HepG2 (cell line): ENCODE measurements at regions not wholly inside any gene's neighbourhood (a gene's known extent, or its start where the extent isn't known, plus 50 kb on each side); places are given as distances from the start of the nearest gene placed in this dataset.
A peak's percentile ranks its signal among the peaks of the same experiment; 100 is the strongest.
"Not testable (repeated sequence)": the region's sequence is repeated elsewhere in the genome, so short reads cannot be mapped to it uniquely, and the experiment has no call there.

Source experiments
- ATAC-seq: fragments of 200-7000 bp; cut with Tn5 transposase; 3 replicates; pipeline ENCODE4 v1.9.1; 2020; ENCODE audit warnings: mild to moderate bottlenecking, moderate library complexity
- BruUV-seq: library from RNA; stranded (reverse); fragments of 400-500 nt; replicated peaks from 2 replicates; lab custom pipeline; 2021; lab: Mats Ljungman, UMichigan
- CTCF ChIA-PET: fragments of 300-600 bp; formaldehyde crosslinking; extraction: SDS; loops from one replicate; lab custom pipeline; 2021; ENCODE audit warnings: low total read pairs, inconsistent platforms, low intra/inter-chr PET ratio; lab: Yijun Ruan, JAX
- POLR2A ChIA-PET: fragments of 350-600 bp; sonication (Branson Sonifier 250); formaldehyde crosslinking; loops from one replicate; lab custom pipeline; 2020; ENCODE audit warnings: antibody characterized with exemption, inconsistent platforms; lab: Yijun Ruan, JAX
- DNase-seq: peaks from one replicate; pipeline ENCODE4 v3.0.0-alpha.2; 2015; ENCODE audit warnings: low spot score
- FAIRE-seq: peaks from 3 replicates; lab custom pipeline; 2011; peaks lifted over from hg19 to GRCh38; lab: Jason Lieb, UNC
- H2AFZ ChIP-seq: one replicate; pipeline ENCODE4 v1.6.1; 2011; ENCODE audit warnings: low read length, inconsistent platforms
- H3K27ac ChIP-seq: fragments of 300-600 bp; 3 replicates; pipeline ENCODE4 v1.8.0; 2011; ENCODE audit warnings: mixed run types, mild to moderate bottlenecking, mixed read lengths, low read length, inconsistent platforms; ENCODE audit not compliant: insufficient read depth; ENCODE audit errors: extremely low read length
- H3K27me3 ChIP-seq, 2 experiments: fragments of 200-600 bp in 1 of 2; 2 replicates in 1 of 2; 3 replicates in 1 of 2; pipeline versions ENCODE4 v1.6.0 to v1.8.0; 2011; ENCODE audit warnings: low read length in 2 of 2, mild to moderate bottlenecking in 2 of 2, moderate library complexity in 2 of 2, inconsistent platforms in 1 of 2; ENCODE audit not compliant: insufficient read depth in 2 of 2, control insufficient read depth in 1 of 2
- H3K36me3 ChIP-seq, 2 experiments: fragments of 200-600 bp in 1 of 2; replicated peaks in 1 of 2; 2 replicates in 1 of 2; 3 replicates in 1 of 2; pipeline versions ENCODE4 v1.5.1 to v1.8.0; 2011; ENCODE audit warnings: low read length in 2 of 2, inconsistent platforms in 1 of 2; ENCODE audit not compliant: insufficient read depth in 2 of 2, control insufficient read depth in 1 of 2
- H3K4me1 ChIP-seq: 2 replicates; pipeline ENCODE4 v1.5.1; 2012; ENCODE audit warnings: low read length, inconsistent platforms; ENCODE audit not compliant: insufficient read depth
- H3K4me2 ChIP-seq: 2 replicates; pipeline ENCODE4 v1.6.0; 2011; ENCODE audit warnings: low read depth, low read length, inconsistent platforms
- H3K4me3 ChIP-seq, 3 experiments: fragments of 200-600 bp in 1 of 3; sonication (generic), shearing (Covaris generic) in 1 of 3; replicated peaks in 1 of 3; 2 replicates each; pipeline ENCODE4 v1.5.1; 2011 to 2016; ENCODE audit warnings: low read length in 3 of 3, inconsistent platforms in 2 of 3, low read depth in 2 of 3, mild to moderate bottlenecking in 2 of 3, control low read depth in 1 of 3, mixed read lengths in 1 of 3; ENCODE audit not compliant: insufficient read depth in 1 of 3
- H3K79me2 ChIP-seq: one replicate; pipeline ENCODE4 v1.6.1; 2011; ENCODE audit warnings: low read length, inconsistent platforms; ENCODE audit not compliant: insufficient read depth
- H3K9ac ChIP-seq: 2 replicates; pipeline ENCODE4 v1.6.0; 2011; ENCODE audit warnings: mild to moderate bottlenecking, low read depth, low read length, inconsistent platforms; ENCODE audit not compliant: insufficient read depth
- H3K9me3 ChIP-seq: 2 replicates; pipeline ENCODE4 v1.5.1; 2012; ENCODE audit warnings: mild to moderate bottlenecking, low read length
- H4K20me1 ChIP-seq: 2 replicates; pipeline ENCODE4 v1.6.0; 2011; ENCODE audit warnings: inconsistent platforms, mild to moderate bottlenecking, low read length, moderate library complexity; ENCODE audit not compliant: insufficient read depth
- CREB1 ChIP-seq, 2 experiments: fragments of 450-650 bp in 1 of 2; IDR thresholded peaks; 2 replicates each; pipeline ENCODE4 v1.6.1; 2016 to 2017; ENCODE audit warnings: control low read depth in 1 of 2, mild to moderate bottlenecking in 1 of 2, missing compliant biosample characterization in 1 of 2, missing genetic modification characterization in 1 of 2
- MTA1 ChIP-seq: sonication (generic); formaldehyde crosslinking; IDR thresholded peaks from 2 replicates; pipeline ENCODE4 v1.4.0; 2020; ENCODE audit warnings: missing genetic modification reagents, mild to moderate bottlenecking, borderline replicate concordance
- RCOR2 ChIP-seq: IDR thresholded peaks from 2 replicates; pipeline ENCODE4 v1.6.1; 2016; ENCODE audit warnings: missing biosample characterization, missing genetic modification reagents
- SKIL ChIP-seq: sonication (generic); formaldehyde crosslinking; IDR thresholded peaks from 2 replicates; pipeline ENCODE4 v1.8.0; 2022; ENCODE audit warnings: missing genetic modification reagents, mild to moderate bottlenecking, moderate library complexity, borderline replicate concordance
- ZFP37 ChIP-seq: sonication (generic); formaldehyde crosslinking; IDR thresholded peaks from 2 replicates; pipeline ENCODE4 v1.4.0; 2020; ENCODE audit warnings: missing genetic modification reagents, borderline replicate concordance
- ZNF724P ChIP-seq: sonication (generic); formaldehyde crosslinking; IDR thresholded peaks from 2 replicates; pipeline ENCODE4 v1.8.0; 2022; ENCODE audit warnings: missing genetic modification reagents, borderline replicate concordance
- ZNF776 ChIP-seq: sonication (generic); formaldehyde crosslinking; IDR thresholded peaks from 2 replicates; pipeline ENCODE4 v1.4.0; 2020; ENCODE audit warnings: mild to moderate bottlenecking, missing genetic modification reagents
- WGBS: methylation state at CpG from one replicate; pipeline ENCODE4 v1.1.6; 2017; ENCODE audit warnings: low lambda C conversion rate; 5-methylcytosine and 5-hydroxymethylcytosine counted together
- in situ Hi-C: cut with HindIII; loops from 2 replicates; pipeline ENCODE4 v1.10.0; 2017; ENCODE audit warnings: low pct_unique_long_range_greater_than_20kb; ENCODE audit not compliant: extremely low pct_ligation_motif_present
- intact Hi-C: fragments of 100-400 bp; cut with micrococcal nuclease; formaldehyde crosslinking; loops from one replicate; pipeline ENCODE4 v1.10.0; 2022; ENCODE audit not compliant: unreplicated experiment

DNA sequence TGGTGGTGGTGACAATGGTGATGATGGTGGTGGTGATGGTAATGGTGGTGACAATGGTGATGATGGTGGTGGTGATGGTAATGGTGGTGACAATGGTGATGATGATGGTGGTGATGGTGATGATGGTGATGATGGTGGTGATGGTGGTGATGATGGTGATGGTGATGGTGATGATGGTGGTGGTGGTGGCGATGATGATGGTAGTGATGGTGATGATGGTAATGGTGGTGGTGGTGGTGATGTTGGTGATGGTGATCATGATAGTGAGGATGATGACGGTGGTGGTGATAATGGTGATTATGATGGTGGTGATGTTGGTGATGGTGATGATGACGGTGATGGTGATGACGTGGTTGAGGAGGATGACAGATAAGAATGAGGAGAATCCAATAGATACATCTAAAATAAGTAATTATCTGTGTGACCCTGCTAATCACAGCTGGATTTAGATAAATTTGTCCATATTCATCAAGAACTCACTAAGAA is 170.7 kb upstream of the SFSWAP start:
- FAIRE-seq (no peak), DNase-seq (no peak), ATAC-seq (no peak)
- ChIA-PET POLR2A (no interaction called here), CTCF (no interaction called here)
- Histone ChIP-seq H3K79me2 (no peaks in the 10 kb centered on the region), H3K9ac (no peak overlapping the region), H3K4me3 (no peak overlapping the region), H3K27ac (no peak overlapping the region), H3K4me1 (no peaks in the 10 kb centered on the region), H3K9me3 (no peaks in the 10 kb centered on the region), H4K20me1 (no peaks in the 10 kb centered on the region), H3K36me3 (no peaks in the 10 kb centered on the region), H3K27me3 (peaks cover 6 to 23% of the 10 kb centered on the region in 2 experiments; a peak in 2 of 5 replicates), H3K4me2 (no peak overlapping the region), H2AFZ (no peak overlapping the region)
- TF ChIP-seq ZNF776 (no peak), SKIL (CRISPR knock-in tag) (no peak), MTA1 (CRISPR knock-in tag) (no peak), ZFP37 (CRISPR knock-in tag) (no peak), CREB1 (IDR thresholded peaks at IDR 0.05) (peak; percentile 95), CREB1 (CRISPR knock-in tag; IDR thresholded peaks at IDR 0.05) (no peak), RCOR2 (CRISPR knock-in tag) (no peak), ZNF724P (CRISPR knock-in tag) (no peak)
- WGBS, result 27% methylated on average over 4 of the region's 4 CpGs
- intact Hi-C loops (no loop called here), in situ Hi-C loops (no loop called here)
- no TSS peak for BruUV-seq

DNA sequence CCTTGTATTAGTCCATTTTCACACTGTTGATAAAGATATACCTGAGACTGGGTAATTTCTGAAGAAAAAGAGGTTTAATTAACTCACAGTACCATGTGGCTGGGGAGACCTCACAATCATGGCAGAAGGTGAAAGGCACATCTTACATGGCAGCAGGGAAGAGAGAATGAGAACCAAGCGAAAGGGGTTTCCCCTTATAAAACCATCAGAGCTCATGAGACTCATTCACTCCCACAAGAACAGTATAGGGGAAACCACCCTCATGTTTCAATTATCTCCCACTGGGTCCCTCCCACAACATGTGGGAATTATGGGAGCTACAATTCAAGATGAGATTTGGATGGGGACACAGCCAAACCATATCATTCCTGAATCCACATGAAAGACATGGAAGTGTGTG is 169.4 kb upstream of the SFSWAP start:
- H3K79me2 ChIP-seq, H2AFZ ChIP-seq, H3K4me3 ChIP-seq, H3K4me1 ChIP-seq, POLR2A ChIA-PET, H3K9me3 ChIP-seq, DNase-seq, ATAC-seq, CTCF ChIA-PET, BruUV-seq, FAIRE-seq, intact Hi-C loops, H3K27ac ChIP-seq, H3K36me3 ChIP-seq, H3K4me2 ChIP-seq, in situ Hi-C loops, H4K20me1 ChIP-seq, H3K9ac ChIP-seq: not testable (repeated sequence)
- WGBS, result 17% methylated on average over 1 of the region's 1 CpG
- H3K27me3 ChIP-seq, result peaks cover 6 to 18% of the 10 kb centered on the region in 2 experiments; a peak in 2 of 5 replicates
